Right lobe of liver (tissue), 6 donors: ENCODE measurements at regions not wholly inside any gene's neighbourhood (a gene's known extent, or its start where the extent isn't known, plus 50 kb on each side); places are given as distances from the start of the nearest gene placed in this dataset.

Experiments used
- ATAC-seq, 4 donors: fragments of 200-7000 bp; cut with Tn5 transposase; one replicate each; pipeline ENCODE4 v1.9.1; 2020; ENCODE audit warnings: mild to moderate bottlenecking in 4 of 4, moderate library complexity in 4 of 4
- DNase-seq, 3 donors: peaks; one replicate each; pipeline ENCODE4 v3.0.0-alpha.2; 2020
- H3K27ac ChIP-seq, 3 donors: fragments of 200-600 bp; one replicate each; pipeline ENCODE4 v1.8.0; 2022
- H3K27me3 ChIP-seq, 2 donors: fragments of 200-600 bp; one replicate each; pipeline ENCODE4 v1.8.0; 2022
- H3K36me3 ChIP-seq, 4 donors: fragments of 200-600 bp; sonication (generic) in 1 of 4; one replicate each; pipeline versions ENCODE4 v1.5.1 to v1.8.0; 2017 to 2022; ENCODE audit warnings: control low read depth in 1 of 4
- H3K4me1 ChIP-seq, 4 donors: fragments of 200-600 bp; sonication (generic) in 1 of 4; one replicate each; pipeline versions ENCODE4 v1.5.1 to v1.8.0; 2017 to 2022; ENCODE audit warnings: control low read depth in 1 of 4
- H3K4me3 ChIP-seq, 3 donors: fragments of 200-600 bp; one replicate each; pipeline ENCODE4 v1.8.0; 2022
- H3K9me3 ChIP-seq, 4 donors: fragments of 200-600 bp; sonication (generic) in 1 of 4; one replicate each; pipeline versions ENCODE4 v1.5.1 to v1.8.0; 2017 to 2022; ENCODE audit warnings: control low read depth in 1 of 4
- CTCF ChIP-seq, 4 donors: fragments of 200-600 bp in 3 of 4; fragments of 450-650 bp in 1 of 4; IDR thresholded peaks; one replicate each; pipeline versions ENCODE4 v1.5.1 to v1.8.0; 2016 to 2022; ENCODE audit warnings: antibody characterized with exemption in 4 of 4, mild to moderate bottlenecking in 2 of 4
- POLR2A ChIP-seq: fragments of 450-650 bp; IDR thresholded peaks from one replicate; pipeline ENCODE4 v1.6.1; 2017; ENCODE audit warnings: antibody characterized with exemption, mild to moderate bottlenecking
- WGBS: methylation state at CpG from one replicate; pipeline ENCODE4 v1.1.6; 2018; ENCODE audit warnings: low coverage, low lambda C conversion rate; ENCODE audit not compliant: insufficient coverage; ENCODE audit errors: missing lambda C conversion rate; 5-methylcytosine and 5-hydroxymethylcytosine counted together
- intact Hi-C, 2 donors: fragments of 100-400 bp; cut with DNase I; formaldehyde crosslinking; loops; one replicate each; pipeline versions ENCODE4 v1.11.2 to v1.14.1; 2022
- donor health status: DM: no; HTN: yes; CAD: no.
- donor health status: DM: no; HTN: no; CAD: no.
- donor health status: DM: no; HTN: no; CAD: no.
- donor health status: DM: no; HTN: yes; CAD: no.
- donor health status: DM: no; HTN: yes; CAD: no.

- no peak for DNase-seq
- 29% methylated on average over 2 of the region's 2 CpGs for WGBS
- Histone ChIP-seq H3K4me3 (no peak overlapping the region), H3K27ac (no peak overlapping the region), H3K27me3 (no peaks in the 10 kb centered on the region), H3K4me1 (no peaks in the 10 kb centered on the region), H3K36me3 (no peaks in the 10 kb centered on the region), H3K9me3 (no peaks in the 10 kb centered on the region)
- TF ChIP-seq CTCF (IDR thresholded peaks at IDR 0.05) (no peak), POLR2A (no peak)
- ATAC-seq = no peak
- intact Hi-C loops = no loop called here
These were observed 230.1 kb downstream of the BRD1 start for GRCh38 chr22:49597428-49598039.

- DNase-seq = no peak
- no peak overlapping the region for H3K27ac ChIP-seq
These were observed 232.1 kb downstream of the BRD1 start for GRCh38 chr22:49595465-49596078.

GRCh38 chr22:49594078-49594477 lies 233.6 kb downstream of the BRD1 start:
- ATAC-seq (no peak), DNase-seq (no peak)
- H3K27ac ChIP-seq = no peak overlapping the region
- no peak for TF ChIP-seq POLR2A
- TF ChIP-seq CTCF (IDR thresholded peaks at IDR 0.05) = no peak
- intact Hi-C loops = no loop called here
- no peaks in the 10 kb centered on the region for H3K4me1 ChIP-seq
- 71% methylated on average over 3 of the region's 6 CpGs for WGBS
- no peak overlapping the region for H3K4me3 ChIP-seq
- H3K9me3 ChIP-seq = no peaks in the 10 kb centered on the region
- H3K36me3 ChIP-seq = no peaks in the 10 kb centered on the region
- no peaks in the 10 kb centered on the region for H3K27me3 ChIP-seq

More at GRCh38 chr22:49595465-49596078, 232.1 kb downstream of the BRD1 start:
- H3K9me3 ChIP-seq = no peaks in the 10 kb centered on the region
- no peak for ATAC-seq
- no peaks in the 10 kb centered on the region for H3K27me3 ChIP-seq
- no peak for TF ChIP-seq POLR2A
- no peak for TF ChIP-seq CTCF (IDR thresholded peaks at IDR 0.05)
- no peaks in the 10 kb centered on the region for H3K36me3 ChIP-seq
- WGBS = 81% methylated on average over 6 of the region's 6 CpGs
- intact Hi-C loops = no loop called here
- H3K4me1 ChIP-seq = no peaks in the 10 kb centered on the region
- H3K4me3 ChIP-seq = no peak overlapping the region

- ATAC-seq = no peak
- no peak for DNase-seq
- WGBS = 38% methylated on average over 2 of the region's 7 CpGs
- intact Hi-C loops = no loop called here
- Histone ChIP-seq H3K27me3 (no peaks in the 10 kb centered on the region), H3K27ac (no peak overlapping the region), H3K4me1 (no peaks in the 10 kb centered on the region), H3K36me3 (no peaks in the 10 kb centered on the region), H3K9me3 (no peaks in the 10 kb centered on the region), H3K4me3 (no peak overlapping the region)
- TF ChIP-seq CTCF (IDR thresholded peaks at IDR 0.05) = no peak
- no peak for TF ChIP-seq POLR2A
These were observed 234.2 kb downstream of the BRD1 start for GRCh38 chr22:49593509-49593908.
